Skin epidermis (tissue), 12 donors: ENCODE measurements at regions not wholly inside any gene's neighbourhood (a gene's known extent, or its start where the extent isn't known, plus 50 kb on each side); places are given as distances from the start of the nearest gene placed in this dataset.

Experiments
- H3K27ac ChIP-seq, 21 experiments: fragments of 200-600 bp; sonication (generic) in 11 of 21; one replicate each; pipeline ENCODE4 v1.5.0; 2020; ENCODE audit warnings: mild to moderate bottlenecking in 3 of 21, inconsistent platforms in 2 of 21, moderate library complexity in 2 of 21
- H3K4me3 ChIP-seq, 7 experiments: fragments of 200-600 bp; sonication (generic) in 2 of 7; one replicate each; pipeline ENCODE4 v1.5.0; 2020; ENCODE audit warnings: inconsistent platforms in 2 of 7, mild to moderate bottlenecking in 2 of 7, moderate library complexity in 1 of 7

- Histone ChIP-seq H3K4me3 (no peak overlapping the region), H3K27ac (no peak overlapping the region)
These were observed 1539.8 kb upstream of the PIK3C3 start for GRCh38 chr18:40415176-40415791.

GRCh38 chr18:40414155-40414754, 1540.8 kb upstream of the PIK3C3 start:
- H3K27ac ChIP-seq, result no peak overlapping the region
- H3K4me3 ChIP-seq, result no peak overlapping the region

- Histone ChIP-seq H3K4me3 (no peak overlapping the region), H3K27ac (no peak overlapping the region)
These were observed 1541.9 kb upstream of the PIK3C3 start for GRCh38 chr18:40413160-40413559.

GRCh38 chr18:40412410-40412809, 1542.6 kb upstream of the PIK3C3 start:
- H3K4me3 ChIP-seq, result no peak overlapping the region
- H3K27ac ChIP-seq, result no peak overlapping the region

DNA sequence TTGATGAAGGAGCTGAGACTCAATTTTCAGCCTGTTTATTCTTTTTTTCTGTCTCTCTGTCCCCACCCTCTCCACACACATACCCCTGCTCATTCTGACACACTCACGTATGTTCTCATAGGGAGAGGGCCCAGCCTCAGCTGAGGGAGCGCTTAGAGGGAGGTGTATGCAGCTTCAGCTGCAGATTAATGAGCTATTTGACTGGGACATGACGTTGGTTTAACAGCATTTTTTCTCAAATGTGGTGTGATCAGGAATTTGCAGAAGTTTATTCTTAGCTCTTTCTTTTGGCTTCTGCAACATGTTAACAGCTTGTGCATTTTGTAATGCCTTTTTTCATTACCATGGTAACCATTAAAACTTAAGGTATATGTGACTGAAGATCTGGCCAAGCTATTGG, 1547.1 kb upstream of the PIK3C3 start:
- Histone ChIP-seq H3K27ac (no peak overlapping the region), H3K4me3 (no peak overlapping the region)

GRCh38 chr18:40404284-40404683, 1550.8 kb upstream of the PIK3C3 start:
- Histone ChIP-seq H3K4me3 (no peak overlapping the region), H3K27ac (no peak overlapping the region)

GRCh38 chr18:40402052-40402451, 1553.0 kb upstream of the PIK3C3 start:
- Histone ChIP-seq H3K27ac (no peak overlapping the region), H3K4me3 (no peak overlapping the region)

DNA sequence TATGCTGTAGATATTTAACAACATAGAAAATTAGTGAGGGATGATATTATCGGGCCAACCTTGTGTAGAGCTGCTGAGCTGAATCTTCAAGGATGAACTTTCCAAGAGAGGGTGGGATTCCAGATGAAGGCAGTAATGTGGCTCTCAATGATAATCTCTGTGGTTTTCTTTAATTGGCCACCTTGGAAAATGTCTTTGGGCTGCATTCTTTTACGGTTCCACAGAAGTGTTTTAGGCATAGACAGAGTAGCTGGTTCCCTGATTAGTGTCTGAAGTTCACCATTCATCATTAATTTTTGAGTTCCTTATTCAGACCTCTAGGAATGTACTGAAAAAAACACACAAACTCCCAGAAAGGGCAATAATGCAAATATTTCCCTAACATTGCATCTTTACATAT, 1566.9 kb upstream of the PIK3C3 start:
- no peak overlapping the region for H3K4me3 ChIP-seq
- H3K27ac ChIP-seq, result no peak overlapping the region

- Histone ChIP-seq H3K4me3 (no peak overlapping the region), H3K27ac (no peak overlapping the region)
These were observed 1567.8 kb upstream of the PIK3C3 start for GRCh38 chr18:40387130-40387787.

GRCh38 chr18:40382197-40382596, 1572.8 kb upstream of the PIK3C3 start:
- Histone ChIP-seq H3K4me3 (no peak overlapping the region), H3K27ac (no peak overlapping the region)

- no peak overlapping the region for H3K4me3 ChIP-seq
- H3K27ac ChIP-seq, result no peak overlapping the region
These were observed 1574.2 kb upstream of the PIK3C3 start for GRCh38 chr18:40380686-40381439.

DNA sequence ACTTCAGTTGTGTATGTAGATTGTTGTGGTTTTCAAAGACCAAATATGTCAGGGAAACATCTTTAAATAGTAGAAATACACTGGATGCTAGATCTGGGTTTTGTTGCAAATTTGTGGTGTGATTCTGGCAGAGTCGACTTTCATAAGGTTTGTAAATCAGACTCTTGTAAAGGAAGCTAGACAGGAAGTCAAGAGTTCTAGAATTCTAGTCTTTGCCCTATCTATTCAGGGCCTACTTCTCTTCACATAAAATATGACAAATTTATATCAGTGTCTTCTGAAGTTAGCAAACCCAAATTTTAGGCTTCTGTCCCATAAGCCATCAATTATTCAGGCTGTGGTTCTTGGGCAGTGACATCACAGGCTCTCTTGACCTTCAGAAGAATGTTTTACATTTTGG, 1579.2 kb upstream of the PIK3C3 start:
- no peak overlapping the region for H3K4me3 ChIP-seq

GRCh38 chr18:40371673-40372072, 1583.4 kb upstream of the PIK3C3 start:
- H3K4me3 ChIP-seq, result no peak overlapping the region
- H3K27ac ChIP-seq, result no peak overlapping the region

More for the DNA sequence above, 1579.2 kb upstream of the PIK3C3 start:
- no peak overlapping the region for H3K27ac ChIP-seq

- Histone ChIP-seq H3K4me3 (no peak overlapping the region), H3K27ac (no peak overlapping the region)
These were observed 1587.5 kb upstream of the PIK3C3 start for GRCh38 chr18:40367576-40367975.

GRCh38 chr18:40366521-40366920, 1588.5 kb upstream of the PIK3C3 start:
- H3K27ac ChIP-seq, result no peak overlapping the region

GRCh38 chr18:40365526-40365925, 1589.5 kb upstream of the PIK3C3 start:
- H3K27ac ChIP-seq, result no peak overlapping the region
- H3K4me3 ChIP-seq, result no peak overlapping the region

More at GRCh38 chr18:40366521-40366920, 1588.5 kb upstream of the PIK3C3 start:
- H3K4me3 ChIP-seq, result no peak overlapping the region

GRCh38 chr18:40360558-40360957, 1594.5 kb upstream of the PIK3C3 start:
- no peak overlapping the region for H3K4me3 ChIP-seq
- no peak overlapping the region for H3K27ac ChIP-seq

- Histone ChIP-seq H3K4me3 (no peak overlapping the region), H3K27ac (no peak overlapping the region)
These were observed 1597.5 kb upstream of the PIK3C3 start for GRCh38 chr18:40357536-40357935.

DNA sequence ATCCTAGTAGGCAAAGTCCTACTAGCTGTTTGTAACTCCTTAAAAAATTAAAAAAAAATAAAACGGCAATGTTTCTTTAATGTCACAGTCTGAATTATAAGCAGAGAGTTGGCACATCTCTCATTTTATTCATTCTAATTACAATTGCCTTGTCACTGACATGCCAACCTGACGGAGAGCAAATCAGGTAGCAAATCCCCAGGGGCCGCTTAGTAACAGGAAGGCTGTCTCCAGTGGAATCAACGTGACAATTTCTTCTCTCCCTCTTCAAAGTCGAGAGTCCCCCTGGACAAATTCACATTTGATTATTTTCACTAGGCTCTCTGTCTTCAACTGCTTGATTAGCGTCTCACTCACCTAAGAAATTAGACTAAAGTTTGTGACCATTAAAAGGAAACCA, 1598.9 kb upstream of the PIK3C3 start:
- Histone ChIP-seq H3K4me3 (no peak overlapping the region), H3K27ac (no peak overlapping the region)

DNA sequence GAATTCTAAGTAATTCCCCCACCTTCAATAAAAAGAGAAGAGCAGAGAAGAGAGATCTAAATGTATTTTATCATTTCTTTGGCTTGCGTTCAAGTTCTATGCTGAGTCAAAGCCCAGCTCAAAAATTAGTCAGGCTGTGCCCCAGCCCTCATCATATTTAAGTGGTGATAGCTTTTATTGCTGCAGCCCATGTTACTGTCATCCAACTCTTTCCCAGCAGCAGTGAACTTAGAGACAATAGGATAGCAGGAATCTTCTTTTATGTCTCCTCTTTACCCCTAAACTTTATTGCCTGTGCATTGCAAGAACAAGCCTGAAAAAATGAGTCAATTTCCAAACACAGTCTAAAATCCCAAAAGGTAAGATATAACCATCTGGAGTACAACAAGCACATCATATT, 1599.3 kb upstream of the PIK3C3 start:
- Histone ChIP-seq H3K27ac (no peak overlapping the region), H3K4me3 (no peak overlapping the region)

DNA sequence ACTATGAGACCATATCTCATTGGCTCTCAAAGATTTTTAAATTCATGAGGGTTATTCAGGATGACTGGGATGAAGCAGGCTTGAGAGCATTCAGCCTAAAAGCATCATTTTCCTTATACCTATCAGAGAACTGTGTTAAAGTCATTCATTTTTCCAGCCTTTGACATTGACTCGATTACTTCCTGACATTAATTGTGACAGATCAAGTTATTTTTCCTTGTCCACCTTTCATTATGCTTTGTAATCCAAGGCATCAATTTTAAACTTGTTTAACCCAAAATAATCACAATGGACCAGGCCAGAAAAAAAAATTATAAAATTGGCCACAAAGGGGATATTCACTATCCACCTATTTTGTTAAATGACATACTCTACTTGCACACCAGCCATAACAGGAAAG, 1606.8 kb upstream of the PIK3C3 start:
- H3K27ac ChIP-seq, result no peak overlapping the region
- no peak overlapping the region for H3K4me3 ChIP-seq
